A673 (cell line): ENCODE measurements at regions not wholly inside any gene's neighbourhood (a gene's known extent, or its start where the extent isn't known, plus 50 kb on each side); places are given as distances from the start of the nearest gene placed in this dataset.
"Not testable (repeated sequence)": the region's sequence is repeated elsewhere in the genome, so short reads cannot be mapped to it uniquely, and the experiment has no call there.

Source experiments
- BruUV-seq: library from RNA; stranded (reverse); fragments of 400-500 nt; replicated peaks from 2 replicates; lab custom pipeline; 2021; lab: Mats Ljungman, UMichigan
- CTCF ChIA-PET: fragments of 300-600 bp; sonication (Branson Sonifier 250); formaldehyde crosslinking; loops from one replicate; lab custom pipeline; 2022; ENCODE audit warnings: antibody characterized with exemption; lab: Charles Lee
- POLR2A ChIA-PET: fragments of 300-600 bp; sonication (Branson Sonifier 250); formaldehyde crosslinking; loops from one replicate; lab custom pipeline; 2022; ENCODE audit warnings: antibody characterized with exemption; ENCODE audit not compliant: low non-redundant PET; lab: Charles Lee
- DNase-seq: peaks from one replicate; pipeline ENCODE4 v3.0.0-alpha.2; 2015; ENCODE audit warnings: low spot score
- H3K27ac ChIP-seq: fragments of 200-600 bp; sonication (generic); 2 replicates; pipeline ENCODE4 v1.5.1; 2016; ENCODE audit warnings: mixed run types, low read depth, mild to moderate bottlenecking, mixed read lengths, antibody characterized with exemption, low read length; ENCODE audit not compliant: poor library complexity, severe bottlenecking
- H3K27me3 ChIP-seq: fragments of 200-600 bp; sonication (generic); replicated peaks from 2 replicates; pipeline ENCODE4 v1.6.1; 2017; ENCODE audit warnings: mixed run types, low read depth, mild to moderate bottlenecking, mixed read lengths, antibody characterized with exemption, low read length; ENCODE audit not compliant: insufficient read depth, poor library complexity
- H3K36me3 ChIP-seq: fragments of 200-600 bp; sonication (generic); 2 replicates; pipeline ENCODE4 v1.6.1; 2016; ENCODE audit warnings: mixed run types, mild to moderate bottlenecking, mixed read lengths, antibody characterized with exemption, low read length; ENCODE audit not compliant: insufficient read depth, poor library complexity, severe bottlenecking
- H3K4me1 ChIP-seq: fragments of 200-600 bp; sonication (generic); 2 replicates; pipeline ENCODE4 v1.6.1; 2017; ENCODE audit warnings: mixed run types, mild to moderate bottlenecking, mixed read lengths, antibody characterized with exemption, low read length; ENCODE audit not compliant: insufficient read depth, poor library complexity, severe bottlenecking
- H3K4me3 ChIP-seq: fragments of 200-600 bp; sonication (generic); 2 replicates; pipeline ENCODE4 v1.5.1; 2016; ENCODE audit warnings: low read depth, mixed run types, mild to moderate bottlenecking, mixed read lengths, low read length; ENCODE audit not compliant: poor library complexity, severe bottlenecking
- H3K9me3 ChIP-seq: fragments of 200-600 bp; sonication (generic); 2 replicates; pipeline ENCODE4 v1.6.1; 2016; ENCODE audit warnings: mixed run types, low read depth, mild to moderate bottlenecking, mixed read lengths, antibody characterized with exemption, low read length; ENCODE audit not compliant: poor library complexity, severe bottlenecking
- CTCF ChIP-seq: fragments of 300-800, 200-600 bp; sonication (generic); conservative IDR thresholded peaks from 2 replicates; pipeline ENCODE4 v1.5.1; 2017; ENCODE audit warnings: low read depth, mild to moderate bottlenecking, antibody characterized with exemption, low read length, moderate library complexity, mixed read lengths
- EZH2 ChIP-seq: fragments of 200-600 bp; sonication (generic); IDR thresholded peaks from 2 replicates; pipeline ENCODE4 v1.6.1; 2017; ENCODE audit warnings: borderline replicate concordance, low read depth, mild to moderate bottlenecking, mixed read lengths, antibody characterized with exemption, low read length; ENCODE audit not compliant: poor library complexity, severe bottlenecking
- intact Hi-C: fragments of 100-400 bp; cut with micrococcal nuclease; formaldehyde crosslinking; loops from one replicate; pipeline ENCODE4 v1.10.0; 2022; ENCODE audit not compliant: unreplicated experiment

- no peaks in the 10 kb centered on the region for H3K9me3 ChIP-seq
- ChIA-PET CTCF (no interaction called here), POLR2A (no interaction called here)
- no peak overlapping the region for H3K27ac ChIP-seq
- no peaks in the 10 kb centered on the region for H3K36me3 ChIP-seq
- DNase-seq = no peak
- H3K4me3 ChIP-seq = no peak overlapping the region
- intact Hi-C loops = no loop called here
- peaks cover 8% of the 10 kb centered on the region for H3K27me3 ChIP-seq
- TF ChIP-seq CTCF (no peak), EZH2 (no peak)
- H3K4me1 ChIP-seq = no peaks in the 10 kb centered on the region
- BruUV-seq = no TSS peak
These were observed 403.6 kb upstream of the SLC10A2 start for GRCh38 chr13:103469771-103470170.

- no TSS peak for BruUV-seq
- no peaks in the 10 kb centered on the region for H3K9me3 ChIP-seq
- intact Hi-C loops = no loop called here
- peaks cover 8% of the 10 kb centered on the region for H3K27me3 ChIP-seq
- CTCF ChIA-PET = no interaction called here
- no peak overlapping the region for H3K4me3 ChIP-seq
- DNase-seq = no peak
- no peak for TF ChIP-seq EZH2
- TF ChIP-seq CTCF = no peak
- no peaks in the 10 kb centered on the region for H3K4me1 ChIP-seq
- H3K36me3 ChIP-seq = no peaks in the 10 kb centered on the region
- no peak overlapping the region for H3K27ac ChIP-seq
- POLR2A ChIA-PET = no interaction called here
These were observed 400.5 kb upstream of the SLC10A2 start for GRCh38 chr13:103466761-103467160.

GRCh38 chr13:103460246-103460645 lies 394.0 kb upstream of the SLC10A2 start:
- H3K4me1 ChIP-seq, intact Hi-C loops, H3K36me3 ChIP-seq, H3K27ac ChIP-seq, H3K9me3 ChIP-seq, BruUV-seq, POLR2A ChIA-PET, H3K27me3 ChIP-seq, CTCF ChIA-PET, H3K4me3 ChIP-seq, DNase-seq: not testable (repeated sequence)

GRCh38 chr13:103457050-103457449 lies 390.8 kb upstream of the SLC10A2 start:
- CTCF ChIA-PET, POLR2A ChIA-PET, DNase-seq, H3K9me3 ChIP-seq, H3K4me3 ChIP-seq, BruUV-seq, H3K4me1 ChIP-seq, H3K36me3 ChIP-seq, H3K27ac ChIP-seq, intact Hi-C loops: not testable (repeated sequence)
- peaks cover 33% of the 10 kb centered on the region for H3K27me3 ChIP-seq
